ENCODE measurements at regions not wholly inside any gene's neighbourhood (a gene's known extent, or its start where the extent isn't known, plus 50 kb on each side); places are given as distances from the start of the nearest gene placed in this dataset.
"Not testable (repeated sequence)": the region's sequence is repeated elsewhere in the genome, so short reads cannot be mapped to it uniquely, and the experiment has no call there.

- H3K4me1 Mint-ChIP-seq = no peaks in the 10 kb centered on the region
- no peak for ATAC-seq (ENCODE audit: low read depth)
- H3K36me3 Mint-ChIP-seq = no peaks in the 10 kb centered on the region
- DNase-seq = no peak
- H3K9me3 Mint-ChIP-seq = peaks cover 2% of the 10 kb centered on the region
- no peak overlapping the region for H3K27ac Mint-ChIP-seq
- H3K4me3 Mint-ChIP-seq = no peak overlapping the region
- POLR2A ChIA-PET = no interaction called here
- peaks cover 5% of the 10 kb centered on the region for H3K27me3 Mint-ChIP-seq
These were observed 388.7 kb downstream of the RPS6KC1 start for GRCh38 chr1:213439703-213440102.

- no peak for DNase-seq
- H3K27me3 Mint-ChIP-seq = peaks cover 4% of the 10 kb centered on the region
- H3K4me1 Mint-ChIP-seq = no peaks in the 10 kb centered on the region
- POLR2A ChIA-PET = no interaction called here
- peaks cover 2% of the 10 kb centered on the region for H3K9me3 Mint-ChIP-seq
- H3K36me3 Mint-ChIP-seq = no peaks in the 10 kb centered on the region
- no peak for ATAC-seq (ENCODE audit: low read depth)
- H3K27ac Mint-ChIP-seq = no peak overlapping the region
- H3K4me3 Mint-ChIP-seq = no peak overlapping the region
These were observed 389.7 kb downstream of the RPS6KC1 start for GRCh38 chr1:213440766-213441165.

- Mint-ChIP-seq H3K4me3 (no peak overlapping the region), H3K9me3 (peaks cover 2% of the 10 kb centered on the region), H3K27me3 (peaks cover 3% of the 10 kb centered on the region), H3K36me3 (no peaks in the 10 kb centered on the region), H3K4me1 (no peaks in the 10 kb centered on the region), H3K27ac (no peak overlapping the region)
- ATAC-seq (ENCODE audit: low read depth) (no peak), DNase-seq (no peak)
- POLR2A ChIA-PET = no interaction called here
These were observed 392.4 kb downstream of the RPS6KC1 start for GRCh38 chr1:213443415-213443814.

- ATAC-seq (ENCODE audit: low read depth) = no peak
- H3K4me1 Mint-ChIP-seq = no peaks in the 10 kb centered on the region
- POLR2A ChIA-PET = no interaction called here
These were observed 393.2 kb downstream of the RPS6KC1 start for GRCh38 chr1:213444224-213444623.

GRCh38 chr1:213446496-213446895, 395.5 kb downstream of the RPS6KC1 start:
- no peak overlapping the region for H3K4me3 Mint-ChIP-seq
- ATAC-seq (ENCODE audit: low read depth) (no peak), DNase-seq (no peak)
- H3K4me1 Mint-ChIP-seq = no peaks in the 10 kb centered on the region
- H3K36me3 Mint-ChIP-seq = no peaks in the 10 kb centered on the region
- H3K9me3 Mint-ChIP-seq = no peaks in the 10 kb centered on the region
- H3K27me3 Mint-ChIP-seq = peaks cover 5% of the 10 kb centered on the region
- POLR2A ChIA-PET = no interaction called here
- no peak overlapping the region for H3K27ac Mint-ChIP-seq

More at GRCh38 chr1:213444224-213444623, 393.2 kb downstream of the RPS6KC1 start:
- no peak overlapping the region for H3K4me3 Mint-ChIP-seq
- peaks cover 3% of the 10 kb centered on the region for H3K27me3 Mint-ChIP-seq
- peaks cover 2% of the 10 kb centered on the region for H3K9me3 Mint-ChIP-seq
- H3K27ac Mint-ChIP-seq = no peak overlapping the region
- DNase-seq = no peak
- H3K36me3 Mint-ChIP-seq = no peaks in the 10 kb centered on the region

GRCh38 chr1:213448360-213448759, 397.3 kb downstream of the RPS6KC1 start:
- Mint-ChIP-seq H3K27me3 (peaks cover 7% of the 10 kb centered on the region), H3K27ac (no peak overlapping the region), H3K4me3 (no peak overlapping the region), H3K36me3 (no peaks in the 10 kb centered on the region), H3K9me3 (no peaks in the 10 kb centered on the region), H3K4me1 (no peaks in the 10 kb centered on the region)
- DNase-seq (no peak), ATAC-seq (ENCODE audit: low read depth) (no peak)
- POLR2A ChIA-PET = no interaction called here

GRCh38 chr1:213448776-213449175, 397.7 kb downstream of the RPS6KC1 start:
- DNase-seq (no peak), ATAC-seq (ENCODE audit: low read depth) (no peak)
- Mint-ChIP-seq H3K27me3 (peaks cover 7% of the 10 kb centered on the region), H3K36me3 (no peaks in the 10 kb centered on the region), H3K9me3 (no peaks in the 10 kb centered on the region), H3K4me3 (no peak overlapping the region), H3K27ac (no peak overlapping the region), H3K4me1 (no peaks in the 10 kb centered on the region)
- POLR2A ChIA-PET = no interaction called here

GRCh38 chr1:213452501-213452900, 401.5 kb downstream of the RPS6KC1 start:
- POLR2A ChIA-PET = no interaction called here
- Mint-ChIP-seq H3K36me3 (no peaks in the 10 kb centered on the region), H3K27ac (no peak overlapping the region), H3K9me3 (no peaks in the 10 kb centered on the region), H3K4me3 (no peak overlapping the region), H3K27me3 (peaks cover 6% of the 10 kb centered on the region), H3K4me1 (no peaks in the 10 kb centered on the region)
- DNase-seq (no peak), ATAC-seq (ENCODE audit: low read depth) (no peak)

GRCh38 chr1:213457186-213457585, 406.1 kb downstream of the RPS6KC1 start:
- Mint-ChIP-seq H3K36me3 (no peaks in the 10 kb centered on the region), H3K4me3 (no peak overlapping the region), H3K9me3 (peaks cover 2% of the 10 kb centered on the region), H3K27me3 (peaks cover 4% of the 10 kb centered on the region), H3K4me1 (no peaks in the 10 kb centered on the region), H3K27ac (no peak overlapping the region)
- DNase-seq = no peak
- POLR2A ChIA-PET = no interaction called here
- ATAC-seq (ENCODE audit: low read depth) = no peak

GRCh38 chr1:213457733-213458132, 406.7 kb downstream of the RPS6KC1 start:
- Mint-ChIP-seq H3K4me1 (no peaks in the 10 kb centered on the region), H3K27me3 (peaks cover 4% of the 10 kb centered on the region), H3K4me3 (no peak overlapping the region), H3K27ac (no peak overlapping the region), H3K9me3 (peaks cover 2% of the 10 kb centered on the region), H3K36me3 (no peaks in the 10 kb centered on the region)
- POLR2A ChIA-PET = no interaction called here
- ATAC-seq (ENCODE audit: low read depth) (no peak), DNase-seq (no peak)

- DNase-seq; ATAC-seq (ENCODE audit: low read depth); H3K9me3 Mint-ChIP-seq; POLR2A ChIA-PET; H3K27ac Mint-ChIP-seq; H3K4me1 Mint-ChIP-seq; H3K36me3 Mint-ChIP-seq; H3K4me3 Mint-ChIP-seq; H3K27me3 Mint-ChIP-seq: not testable (repeated sequence)
These were observed 411.3 kb downstream of the RPS6KC1 start for GRCh38 chr1:213462374-213462773.

GRCh38 chr1:213464786-213465460, 413.9 kb downstream of the RPS6KC1 start:
- no peaks in the 10 kb centered on the region for H3K36me3 Mint-ChIP-seq
- POLR2A ChIA-PET = no interaction called here
- no peaks in the 10 kb centered on the region for H3K4me1 Mint-ChIP-seq
- no peak for ATAC-seq (ENCODE audit: low read depth)
- no peak overlapping the region for H3K27ac Mint-ChIP-seq
- DNase-seq = no peak
- H3K9me3 Mint-ChIP-seq = no peaks in the 10 kb centered on the region
- no peaks in the 10 kb centered on the region for H3K27me3 Mint-ChIP-seq
- no peak overlapping the region for H3K4me3 Mint-ChIP-seq

GRCh38 chr1:213466541-213466940, 415.5 kb downstream of the RPS6KC1 start:
- H3K36me3 Mint-ChIP-seq = no peaks in the 10 kb centered on the region
- ATAC-seq (ENCODE audit: low read depth) (no peak), DNase-seq (no peak)
- POLR2A ChIA-PET = no interaction called here
- no peak overlapping the region for H3K4me3 Mint-ChIP-seq
- H3K27ac Mint-ChIP-seq = no peak overlapping the region
- H3K27me3 Mint-ChIP-seq = no peaks in the 10 kb centered on the region
- H3K9me3 Mint-ChIP-seq = no peaks in the 10 kb centered on the region
- no peaks in the 10 kb centered on the region for H3K4me1 Mint-ChIP-seq

GRCh38 chr1:213474054-213474453, 423.0 kb downstream of the RPS6KC1 start:
- POLR2A ChIA-PET = no interaction called here
- DNase-seq (no peak), ATAC-seq (ENCODE audit: low read depth) (no peak)
- peaks cover 4% of the 10 kb centered on the region for H3K27me3 Mint-ChIP-seq
- no peaks in the 10 kb centered on the region for H3K9me3 Mint-ChIP-seq
- H3K27ac Mint-ChIP-seq = no peak overlapping the region
- H3K4me3 Mint-ChIP-seq = no peak overlapping the region
- H3K4me1 Mint-ChIP-seq = no peaks in the 10 kb centered on the region
- no peaks in the 10 kb centered on the region for H3K36me3 Mint-ChIP-seq

- ATAC-seq (ENCODE audit: low read depth) (no peak), DNase-seq (no peak)
- H3K9me3 Mint-ChIP-seq = no peaks in the 10 kb centered on the region
- no peaks in the 10 kb centered on the region for H3K36me3 Mint-ChIP-seq
- no peak overlapping the region for H3K27ac Mint-ChIP-seq
- H3K4me3 Mint-ChIP-seq = no peak overlapping the region
- H3K27me3 Mint-ChIP-seq = peaks cover 6% of the 10 kb centered on the region
- no peaks in the 10 kb centered on the region for H3K4me1 Mint-ChIP-seq
- POLR2A ChIA-PET = no interaction called here
These were observed 430.4 kb downstream of the RPS6KC1 start for GRCh38 chr1:213481395-213481794.
